ENCODE measurements at regions not wholly inside any gene's neighbourhood (a gene's known extent, or its start where the extent isn't known, plus 50 kb on each side); places are given as distances from the start of the nearest gene placed in this dataset.

DNA sequence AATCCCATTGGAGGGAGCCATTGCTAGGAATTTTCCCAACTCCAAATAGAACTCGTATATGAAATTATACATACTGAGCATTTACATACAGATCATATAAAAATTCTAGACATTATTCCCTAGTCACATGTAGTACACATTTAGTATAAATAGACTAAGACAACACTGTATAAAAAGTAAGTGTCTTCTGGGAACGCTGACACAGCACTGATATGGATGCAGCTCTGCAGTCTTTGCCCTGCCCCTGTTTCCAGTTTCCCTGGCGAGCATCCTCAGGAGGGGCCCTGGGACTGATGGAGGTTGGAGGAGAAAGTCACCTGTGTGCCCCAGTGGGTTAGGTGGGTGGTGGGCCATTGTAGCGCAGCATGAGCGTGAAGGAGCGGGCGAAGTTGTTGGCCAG, 97.8 kb upstream of the CLMN start:
- TF ChIP-seq, protein P1, sequence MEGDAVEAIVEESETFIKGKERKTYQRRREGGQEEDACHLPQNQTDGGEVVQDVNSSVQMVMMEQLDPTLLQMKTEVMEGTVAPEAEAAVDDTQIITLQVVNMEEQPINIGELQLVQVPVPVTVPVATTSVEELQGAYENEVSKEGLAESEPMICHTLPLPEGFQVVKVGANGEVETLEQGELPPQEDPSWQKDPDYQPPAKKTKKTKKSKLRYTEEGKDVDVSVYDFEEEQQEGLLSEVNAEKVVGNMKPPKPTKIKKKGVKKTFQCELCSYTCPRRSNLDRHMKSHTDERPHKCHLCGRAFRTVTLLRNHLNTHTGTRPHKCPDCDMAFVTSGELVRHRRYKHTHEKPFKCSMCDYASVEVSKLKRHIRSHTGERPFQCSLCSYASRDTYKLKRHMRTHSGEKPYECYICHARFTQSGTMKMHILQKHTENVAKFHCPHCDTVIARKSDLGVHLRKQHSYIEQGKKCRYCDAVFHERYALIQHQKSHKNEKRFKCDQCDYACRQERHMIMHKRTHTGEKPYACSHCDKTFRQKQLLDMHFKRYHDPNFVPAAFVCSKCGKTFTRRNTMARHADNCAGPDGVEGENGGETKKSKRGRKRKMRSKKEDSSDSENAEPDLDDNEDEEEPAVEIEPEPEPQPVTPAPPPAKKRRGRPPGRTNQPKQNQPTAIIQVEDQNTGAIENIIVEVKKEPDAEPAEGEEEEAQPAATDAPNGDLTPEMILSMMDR (IDR thresholded peaks at IDR 0.05; ENCODE audit: low read depth, low read length): no peak
- no peak for TF ChIP-seq EZH2phosphoT487 (IDR thresholded peaks at IDR 0.05; ENCODE audit: low read depth)
